GM19240 (cell line): ENCODE measurements at regions not wholly inside any gene's neighbourhood (a gene's known extent, or its start where the extent isn't known, plus 50 kb on each side); places are given as distances from the start of the nearest gene placed in this dataset.

ENCODE experiments used
- DNase-seq: peaks from one replicate; pipeline ENCODE4 v3.0.0; 2011; ENCODE audit warnings: low spot score; ENCODE audit not compliant: insufficient read length

- DNase-seq = no peak
These were observed 419.6 kb downstream of the MED13L start for GRCh38 chr12:115857923-115858322.

- no peak for DNase-seq
These were observed 420.2 kb downstream of the MED13L start for GRCh38 chr12:115857160-115857920.

GRCh38 chr12:115852054-115852453, 425.4 kb downstream of the MED13L start:
- no peak for DNase-seq

- no peak for DNase-seq
These were observed 426.5 kb downstream of the MED13L start for GRCh38 chr12:115850957-115851356.

- DNase-seq = no peak
These were observed 428.1 kb downstream of the MED13L start for GRCh38 chr12:115849262-115849943.

GRCh38 chr12:115847398-115847797, 430.1 kb downstream of the MED13L start:
- DNase-seq = no peak

- DNase-seq = no peak
These were observed 431.0 kb downstream of the MED13L start for GRCh38 chr12:115846516-115846915.

- no peak for DNase-seq
These were observed 437.3 kb downstream of the MED13L start for GRCh38 chr12:115840159-115840558.

- DNase-seq = no peak
These were observed 438.5 kb downstream of the MED13L start for GRCh38 chr12:115838952-115839351.

GRCh38 chr12:115837220-115837619, 440.3 kb downstream of the MED13L start:
- DNase-seq = no peak

- no peak for DNase-seq
These were observed 442.0 kb downstream of the MED13L start for GRCh38 chr12:115835445-115835844.

GRCh38 chr12:115833704-115834103, 443.8 kb downstream of the MED13L start:
- DNase-seq = no peak

GRCh38 chr12:115830633-115831032, 446.9 kb downstream of the MED13L start:
- no peak for DNase-seq

GRCh38 chr12:115830070-115830469, 447.4 kb downstream of the MED13L start:
- no peak for DNase-seq

GRCh38 chr12:115828168-115828567, 449.3 kb downstream of the MED13L start:
- DNase-seq = no peak

GRCh38 chr12:115824936-115825602, 452.4 kb downstream of the MED13L start:
- DNase-seq = no peak

- no peak for DNase-seq
These were observed 453.9 kb downstream of the MED13L start for GRCh38 chr12:115823635-115824034.

GRCh38 chr12:115820656-115821055, 456.8 kb downstream of the MED13L start:
- no peak for DNase-seq

- DNase-seq = no peak
These were observed 458.5 kb downstream of the MED13L start for GRCh38 chr12:115818973-115819372.

- no peak for DNase-seq
These were observed 460.1 kb downstream of the MED13L start for GRCh38 chr12:115817389-115817788.

GRCh38 chr12:115815924-115816323, 461.6 kb downstream of the MED13L start:
- DNase-seq = no peak

GRCh38 chr12:115813256-115813655, 464.2 kb downstream of the MED13L start:
- DNase-seq = no peak
